ENCODE measurements at regions not wholly inside any gene's neighbourhood (a gene's known extent, or its start where the extent isn't known, plus 50 kb on each side); places are given as distances from the start of the nearest gene placed in this dataset.
A peak's percentile ranks its signal among the peaks of the same experiment; 100 is the strongest.
"Not testable (repeated sequence)": the region's sequence is repeated elsewhere in the genome, so short reads cannot be mapped to it uniquely, and the experiment has no call there.

GRCh38 chr3:101996832-101997231 is 147.5 kb downstream of the NFKBIZ start:
- Mint-ChIP-seq H3K4me1 (peaks cover 21% of the 10 kb centered on the region), H3K4me3 (no peak overlapping the region), H3K9me3 (ENCODE audit: low read depth) (no peaks in the 10 kb centered on the region), H3K27me3 (no peaks in the 10 kb centered on the region), H3K27ac (no peak overlapping the region), H3K36me3 (ENCODE audit: low read depth) (no peaks in the 10 kb centered on the region)
- POLR2A ChIA-PET, result no interaction called here
- DNase-seq (no peak), ATAC-seq (no peak)
- CTCF ChIA-PET, result interaction anchor here (0.6 to 1.1 kb wide), 2 partner anchors 10 to 293 kb away, joined by 3 to 4 read pairs; no protein-coding TSS in a partner anchor
- intact Hi-C loops (cut with DNase I, micrococcal nuclease), result no loop called here

GRCh38 chr3:101998256-101998926 is 149.1 kb downstream of the NFKBIZ start:
- H3K36me3 Mint-ChIP-seq (ENCODE audit: low read depth), result no peaks in the 10 kb centered on the region
- intact Hi-C loops (cut with DNase I, micrococcal nuclease), result no loop called here
- no peaks in the 10 kb centered on the region for H3K27me3 Mint-ChIP-seq
- no peaks in the 10 kb centered on the region for H3K9me3 Mint-ChIP-seq (ENCODE audit: low read depth)
- ATAC-seq (no peak), DNase-seq (no peak)
- H3K4me3 Mint-ChIP-seq, result no peak overlapping the region
- H3K4me1 Mint-ChIP-seq, result peaks cover 21% of the 10 kb centered on the region
- no peak overlapping the region for H3K27ac Mint-ChIP-seq
- ChIA-PET POLR2A (no interaction called here), CTCF (interaction anchor here (0.9 to 1.6 kb wide), 2 partner anchors 24 to 66 kb away, joined by 3 to 5 read pairs; no protein-coding TSS in a partner anchor)

- H3K4me1 Mint-ChIP-seq, result peaks cover 19% of the 10 kb centered on the region
- DNase-seq (no peak), ATAC-seq (no peak)
- ChIA-PET POLR2A (no interaction called here), CTCF (interaction anchor here (0.9 to 1.6 kb wide), 2 partner anchors 25 to 67 kb away, joined by 3 to 5 read pairs; no protein-coding TSS in a partner anchor)
- H3K4me3 Mint-ChIP-seq, result no peak overlapping the region
- H3K36me3 Mint-ChIP-seq (ENCODE audit: low read depth), result no peaks in the 10 kb centered on the region
- H3K27ac Mint-ChIP-seq, result no peak overlapping the region
- no peaks in the 10 kb centered on the region for H3K9me3 Mint-ChIP-seq (ENCODE audit: low read depth)
- no peaks in the 10 kb centered on the region for H3K27me3 Mint-ChIP-seq
- intact Hi-C loops (cut with DNase I, micrococcal nuclease), result no loop called here
Measured at GRCh38 chr3:101999177-101999779, 150.0 kb downstream of the NFKBIZ start.

- no peak for ATAC-seq
- ChIA-PET CTCF (interaction anchor here (0.7 to 1.0 kb wide), 2 partner anchors 187 to 225 kb away, joined by 3 to 5 read pairs; no protein-coding TSS in a partner anchor), POLR2A (no interaction called here)
- H3K4me3 Mint-ChIP-seq, result no peak overlapping the region
- intact Hi-C loops (cut with DNase I, micrococcal nuclease), result no loop called here
- H3K36me3 Mint-ChIP-seq (ENCODE audit: low read depth), result no peaks in the 10 kb centered on the region
- H3K27ac Mint-ChIP-seq, result no peak overlapping the region
- H3K27me3 Mint-ChIP-seq, result no peaks in the 10 kb centered on the region
- no peak for DNase-seq
- peaks cover 6% of the 10 kb centered on the region for H3K4me1 Mint-ChIP-seq
- no peaks in the 10 kb centered on the region for H3K9me3 Mint-ChIP-seq (ENCODE audit: low read depth)
Measured at GRCh38 chr3:102000620-102001209, 151.4 kb downstream of the NFKBIZ start.

GRCh38 chr3:102002056-102002455 is 152.7 kb downstream of the NFKBIZ start:
- no peak for DNase-seq
- ATAC-seq, result no peak
- Mint-ChIP-seq H3K27ac (no peak overlapping the region), H3K4me1 (no peaks in the 10 kb centered on the region), H3K4me3 (no peak overlapping the region), H3K36me3 (ENCODE audit: low read depth) (no peaks in the 10 kb centered on the region), H3K27me3 (no peaks in the 10 kb centered on the region), H3K9me3 (ENCODE audit: low read depth) (no peaks in the 10 kb centered on the region)
- intact Hi-C loops (cut with DNase I, micrococcal nuclease), result no loop called here
- CTCF ChIA-PET, result interaction anchor here (1.0 to 1.2 kb wide), 2 partner anchors 188 to 193 kb away, joined by 3 to 5 read pairs; no protein-coding TSS in a partner anchor
- POLR2A ChIA-PET, result no interaction called here

GRCh38 chr3:102004561-102004960 is 155.2 kb downstream of the NFKBIZ start:
- Mint-ChIP-seq H3K4me3 (no peak overlapping the region), H3K27ac (no peak overlapping the region), H3K36me3 (ENCODE audit: low read depth) (no peaks in the 10 kb centered on the region), H3K27me3 (no peaks in the 10 kb centered on the region), H3K9me3 (ENCODE audit: low read depth) (peaks cover 2% of the 10 kb centered on the region), H3K4me1 (no peaks in the 10 kb centered on the region)
- intact Hi-C loops (cut with DNase I, micrococcal nuclease), result no loop called here
- DNase-seq (no peak), ATAC-seq (no peak)
- POLR2A ChIA-PET, result no interaction called here
- CTCF ChIA-PET, result interaction anchor here (1.1 to 1.7 kb wide), 2 partner anchors 14 to 153 kb away, joined by 3 read pairs; no protein-coding TSS in a partner anchor

GRCh38 chr3:102005551-102005950 is 156.2 kb downstream of the NFKBIZ start:
- no peak for DNase-seq
- Mint-ChIP-seq H3K9me3 (ENCODE audit: low read depth) (peaks cover 2% of the 10 kb centered on the region), H3K4me1 (no peaks in the 10 kb centered on the region), H3K27ac (no peak overlapping the region), H3K36me3 (ENCODE audit: low read depth) (no peaks in the 10 kb centered on the region), H3K27me3 (no peaks in the 10 kb centered on the region), H3K4me3 (no peak overlapping the region)
- no peak for ATAC-seq
- ChIA-PET CTCF (interaction anchor here (0.9 to 1.7 kb wide), 2 partner anchors 10 to 13 kb away, joined by 3 read pairs; no protein-coding TSS in a partner anchor), POLR2A (no interaction called here)
- intact Hi-C loops (cut with DNase I, micrococcal nuclease), result no loop called here

- ChIA-PET POLR2A (no interaction called here), CTCF (interaction anchor here (1.1 to 1.3 kb wide), 4 partner anchors 9 to 200 kb away, joined by 3 to 5 read pairs (median 4); no protein-coding TSS in a partner anchor)
- Mint-ChIP-seq H3K36me3 (ENCODE audit: low read depth) (peaks cover 4% of the 10 kb centered on the region), H3K27me3 (no peaks in the 10 kb centered on the region), H3K9me3 (ENCODE audit: low read depth) (peaks cover 5% of the 10 kb centered on the region), H3K27ac (no peak overlapping the region), H3K4me1 (no peaks in the 10 kb centered on the region), H3K4me3 (no peak overlapping the region)
- intact Hi-C loops (cut with DNase I, micrococcal nuclease), result no loop called here
- DNase-seq (no peak), ATAC-seq (no peak)
Measured at GRCh38 chr3:102006812-102007485, 157.6 kb downstream of the NFKBIZ start.

- CTCF ChIA-PET; intact Hi-C loops (cut with DNase I, micrococcal nuclease); POLR2A ChIA-PET; H3K27me3 Mint-ChIP-seq; H3K4me1 Mint-ChIP-seq; H3K36me3 Mint-ChIP-seq (ENCODE audit: low read depth); H3K4me3 Mint-ChIP-seq; H3K9me3 Mint-ChIP-seq (ENCODE audit: low read depth); DNase-seq; H3K27ac Mint-ChIP-seq; ATAC-seq: not testable (repeated sequence)
Measured at GRCh38 chr3:102008436-102008835, 159.1 kb downstream of the NFKBIZ start.

- intact Hi-C loops (cut with DNase I, micrococcal nuclease), result no loop called here
- ATAC-seq, result no peak
- Mint-ChIP-seq H3K36me3 (ENCODE audit: low read depth) (peaks cover 2% of the 10 kb centered on the region), H3K27me3 (peaks cover 2% of the 10 kb centered on the region), H3K4me3 (no peak overlapping the region), H3K4me1 (peaks cover 18% of the 10 kb centered on the region), H3K9me3 (ENCODE audit: low read depth) (peaks cover 3% of the 10 kb centered on the region), H3K27ac (no peak overlapping the region)
- ChIA-PET CTCF (interaction anchor here (1.5 kb wide), 2 partner anchors 11 to 213 kb away, joined by 3 read pairs; no protein-coding TSS in a partner anchor), POLR2A (no interaction called here)
- no peak for DNase-seq
Measured at GRCh38 chr3:102016417-102016816, 167.1 kb downstream of the NFKBIZ start.

- Mint-ChIP-seq H3K36me3 (ENCODE audit: low read depth) (peaks cover 2% of the 10 kb centered on the region), H3K4me1 (peaks cover 18% of the 10 kb centered on the region), H3K4me3 (no peak overlapping the region), H3K9me3 (ENCODE audit: low read depth) (peaks cover under 1% of the 10 kb centered on the region), H3K27me3 (peaks cover 2% of the 10 kb centered on the region), H3K27ac (peak overlapping the region; percentile 2)
- CTCF ChIA-PET, result interaction anchor here (0.7 to 2.9 kb wide), 4 partner anchors 11 to 212 kb away, joined by 3 to 12 read pairs (median 4); no protein-coding TSS in a partner anchor
- ATAC-seq (no peak), DNase-seq (no peak)
- POLR2A ChIA-PET, result no interaction called here
- intact Hi-C loops (cut with DNase I, micrococcal nuclease), result no loop called here
Measured at GRCh38 chr3:102017784-102018183, 168.5 kb downstream of the NFKBIZ start.
